ENCODE measurements at regions not wholly inside any gene's neighbourhood (a gene's known extent, or its start where the extent isn't known, plus 50 kb on each side); places are given as distances from the start of the nearest gene placed in this dataset.

GRCh38 chr2:8627692-8628085 is 54.2 kb upstream of the ID2 start:
- DNase-seq, result no peak

GRCh38 chr2:8628179-8628865 is 53.5 kb upstream of the ID2 start:
- no peak for DNase-seq

- no peak for DNase-seq
Observed at GRCh38 chr2:8628866-8629209, 53.0 kb upstream of the ID2 start.

GRCh38 chr2:8629402-8629801 is 52.5 kb upstream of the ID2 start:
- DNase-seq, result no peak

GRCh38 chr2:8630676-8631464 is 51.0 kb upstream of the ID2 start:
- no peak for DNase-seq

- DNase-seq, result no peak
Observed at GRCh38 chr2:8631465-8632005, 50.3 kb upstream of the ID2 start.
